Activated T-helper 1 cell treated with anti-CD3 and anti-CD28 coated beads, Interleukin-12 subunit alpha, Interleukin-12 subunit beta, Interleukin-2, Interleukin-4 antibody, amounts not matched to agents 30 ng/mL and 10 ng/mL and 1 ng/mL, durations not matched to agents 14 hours and 24 hours and 36 hours (primary cell): ENCODE measurements at regions not wholly inside any gene's neighbourhood (a gene's known extent, or its start where the extent isn't known, plus 50 kb on each side); places are given as distances from the start of the nearest gene placed in this dataset.
"Not testable (repeated sequence)": the region's sequence is repeated elsewhere in the genome, so short reads cannot be mapped to it uniquely, and the experiment has no call there.

Source experiments
- DNase-seq: peaks from one replicate; pipeline ENCODE4 v3.0.0; 2021; ENCODE audit warnings: low spot score
- H3K27ac Mint-ChIP-seq: one replicate; pipeline ENCODE4 v1.8.0; 2021; ENCODE audit warnings: mild to moderate bottlenecking, mixed read lengths
- H3K27me3 Mint-ChIP-seq: one replicate; pipeline ENCODE4 v1.8.0; 2022; ENCODE audit warnings: mild to moderate bottlenecking, moderate library complexity, mixed read lengths; ENCODE audit not compliant: insufficient read depth
- H3K36me3 Mint-ChIP-seq: one replicate; pipeline ENCODE4 v1.8.0; 2021; ENCODE audit warnings: low read depth, mixed read lengths
- H3K4me1 Mint-ChIP-seq: one replicate; pipeline ENCODE4 v1.8.0; 2021; ENCODE audit warnings: low read depth, mixed read lengths
- H3K4me3 Mint-ChIP-seq: one replicate; pipeline ENCODE4 v1.8.0; 2021; ENCODE audit warnings: mild to moderate bottlenecking, moderate library complexity, mixed read lengths
- H3K9me3 Mint-ChIP-seq: one replicate; pipeline ENCODE4 v1.8.0; 2021; ENCODE audit warnings: mixed read lengths
- intact Hi-C: fragments of 100-400 bp; cut with micrococcal nuclease; formaldehyde crosslinking; loops from one replicate; pipeline ENCODE4 v1.15.1; 2024

GRCh38 chr2:16720737-16721136, 55.1 kb upstream of the CYRIA start:
- H3K4me3 Mint-ChIP-seq, H3K9me3 Mint-ChIP-seq: not testable (repeated sequence)

DNA sequence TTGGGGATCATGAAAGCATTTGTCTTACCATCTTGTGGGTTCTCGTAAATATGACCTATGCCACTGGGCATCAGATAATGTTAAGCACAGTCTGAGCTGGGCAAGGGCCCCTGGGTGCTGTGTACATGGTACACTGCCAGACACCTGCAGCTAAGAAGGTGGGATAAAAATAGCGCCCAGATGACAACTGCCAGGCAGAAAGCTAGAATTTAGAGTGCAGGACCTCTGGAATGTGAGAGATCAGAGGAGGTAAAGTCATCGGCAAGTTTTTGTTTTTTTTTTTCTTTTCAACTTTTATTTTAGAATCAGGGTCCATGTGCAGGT, 53.8 kb upstream of the CYRIA start:
- no peak for DNase-seq
- intact Hi-C loops: no loop called here
- Mint-ChIP-seq H3K27ac (no peak overlapping the region), H3K36me3 (no peaks in the 10 kb centered on the region), H3K4me3 (no peak overlapping the region), H3K9me3 (no peaks in the 10 kb centered on the region), H3K27me3 (no peaks in the 10 kb centered on the region), H3K4me1 (no peaks in the 10 kb centered on the region)

More at GRCh38 chr2:16720737-16721136, 55.1 kb upstream of the CYRIA start:
- H3K27me3 Mint-ChIP-seq, H3K36me3 Mint-ChIP-seq, H3K4me1 Mint-ChIP-seq, DNase-seq, H3K27ac Mint-ChIP-seq, intact Hi-C loops: not testable (repeated sequence)

- H3K4me3 Mint-ChIP-seq: no peak overlapping the region
- intact Hi-C loops: no loop called here
- H3K36me3 Mint-ChIP-seq: no peaks in the 10 kb centered on the region
- no peak overlapping the region for H3K27ac Mint-ChIP-seq
- no peak for DNase-seq
- H3K4me1 Mint-ChIP-seq: no peaks in the 10 kb centered on the region
- no peaks in the 10 kb centered on the region for H3K9me3 Mint-ChIP-seq
- no peaks in the 10 kb centered on the region for H3K27me3 Mint-ChIP-seq
Observed at GRCh38 chr2:16718576-16719484, 53.2 kb upstream of the CYRIA start.

- no peaks in the 10 kb centered on the region for H3K27me3 Mint-ChIP-seq
- no peak overlapping the region for H3K27ac Mint-ChIP-seq
- DNase-seq: no peak
- intact Hi-C loops: no loop called here
- no peaks in the 10 kb centered on the region for H3K4me1 Mint-ChIP-seq
- no peak overlapping the region for H3K4me3 Mint-ChIP-seq
- no peaks in the 10 kb centered on the region for H3K9me3 Mint-ChIP-seq
- no peaks in the 10 kb centered on the region for H3K36me3 Mint-ChIP-seq
Observed at GRCh38 chr2:16717477-16717876, 51.8 kb upstream of the CYRIA start.

DNA sequence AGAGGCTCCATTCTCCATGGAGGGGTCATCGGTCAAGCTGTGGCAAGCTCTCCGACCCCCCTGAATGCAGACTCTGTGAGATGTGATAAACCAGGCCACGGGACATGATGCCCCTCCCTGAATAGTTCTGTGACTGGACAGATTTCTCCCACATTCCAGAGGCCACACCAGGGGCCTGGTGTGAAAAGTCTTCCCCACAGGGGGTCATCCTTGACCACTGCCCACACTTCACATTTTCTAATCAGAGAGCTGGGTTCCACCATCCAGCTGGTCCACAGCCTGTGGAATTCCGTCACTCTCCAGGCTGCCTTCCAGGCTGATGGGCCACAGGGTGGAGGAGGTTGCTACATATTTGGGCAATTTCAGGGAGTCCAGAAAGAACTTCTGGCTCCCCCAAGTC, 51.3 kb upstream of the CYRIA start:
- Mint-ChIP-seq H3K4me3 (no peak overlapping the region), H3K4me1 (no peaks in the 10 kb centered on the region), H3K27me3 (no peaks in the 10 kb centered on the region), H3K27ac (no peak overlapping the region), H3K36me3 (no peaks in the 10 kb centered on the region), H3K9me3 (no peaks in the 10 kb centered on the region)
- intact Hi-C loops: no loop called here
- DNase-seq: no peak

GRCh38 chr2:16716024-16716423, 50.4 kb upstream of the CYRIA start:
- peaks cover 2% of the 10 kb centered on the region for H3K27me3 Mint-ChIP-seq
- no peaks in the 10 kb centered on the region for H3K4me1 Mint-ChIP-seq
- intact Hi-C loops: no loop called here
- no peak for DNase-seq
- H3K9me3 Mint-ChIP-seq: no peaks in the 10 kb centered on the region
- no peak overlapping the region for H3K4me3 Mint-ChIP-seq
- no peaks in the 10 kb centered on the region for H3K36me3 Mint-ChIP-seq
- no peak overlapping the region for H3K27ac Mint-ChIP-seq
